ENCODE measurements at regions not wholly inside any gene's neighbourhood (a gene's known extent, or its start where the extent isn't known, plus 50 kb on each side); places are given as distances from the start of the nearest gene placed in this dataset.

DNA sequence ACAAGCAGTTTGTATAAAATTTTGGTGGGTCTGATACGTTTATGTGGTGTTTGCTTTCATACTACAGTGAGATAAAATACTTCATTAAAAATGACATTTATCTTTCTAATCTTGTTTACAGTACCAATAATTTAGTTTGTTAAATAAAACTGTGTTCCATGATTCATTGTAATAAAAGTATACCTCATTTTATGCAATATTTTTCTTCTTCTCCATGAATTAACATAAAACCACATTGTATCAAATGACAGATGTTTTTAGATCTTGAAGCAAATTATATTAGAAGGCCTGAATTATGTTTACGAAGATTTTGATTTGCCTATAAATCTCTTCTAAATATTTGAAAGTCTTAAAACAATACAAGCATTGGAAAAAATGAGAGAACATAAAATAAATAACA lies 1443.0 kb upstream of the CDH6 start:
- DNase-seq (ENCODE audit: low spot score in 2 of 2), result no peak
- Histone ChIP-seq H3K9me3 (peaks cover 6 to 7% of the 10 kb centered on the region in 2 donors), H3K4me1 (no peaks in the 10 kb centered on the region), H3K4me3 (no peak overlapping the region), H3K36me3 (no peaks in the 10 kb centered on the region), H3K27me3 (no peaks in the 10 kb centered on the region), H3K27ac (no peak overlapping the region)
- TF ChIP-seq POLR2AphosphoS5 (IDR thresholded peaks at IDR 0.05), result no peak
- TF ChIP-seq POLR2A (IDR thresholded peaks at IDR 0.05), result no peak
- TF ChIP-seq, protein P1, sequence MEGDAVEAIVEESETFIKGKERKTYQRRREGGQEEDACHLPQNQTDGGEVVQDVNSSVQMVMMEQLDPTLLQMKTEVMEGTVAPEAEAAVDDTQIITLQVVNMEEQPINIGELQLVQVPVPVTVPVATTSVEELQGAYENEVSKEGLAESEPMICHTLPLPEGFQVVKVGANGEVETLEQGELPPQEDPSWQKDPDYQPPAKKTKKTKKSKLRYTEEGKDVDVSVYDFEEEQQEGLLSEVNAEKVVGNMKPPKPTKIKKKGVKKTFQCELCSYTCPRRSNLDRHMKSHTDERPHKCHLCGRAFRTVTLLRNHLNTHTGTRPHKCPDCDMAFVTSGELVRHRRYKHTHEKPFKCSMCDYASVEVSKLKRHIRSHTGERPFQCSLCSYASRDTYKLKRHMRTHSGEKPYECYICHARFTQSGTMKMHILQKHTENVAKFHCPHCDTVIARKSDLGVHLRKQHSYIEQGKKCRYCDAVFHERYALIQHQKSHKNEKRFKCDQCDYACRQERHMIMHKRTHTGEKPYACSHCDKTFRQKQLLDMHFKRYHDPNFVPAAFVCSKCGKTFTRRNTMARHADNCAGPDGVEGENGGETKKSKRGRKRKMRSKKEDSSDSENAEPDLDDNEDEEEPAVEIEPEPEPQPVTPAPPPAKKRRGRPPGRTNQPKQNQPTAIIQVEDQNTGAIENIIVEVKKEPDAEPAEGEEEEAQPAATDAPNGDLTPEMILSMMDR (IDR thresholded peaks at IDR 0.05), result no peak
- intact Hi-C loops (cut with DNase I; ENCODE audit: low total_unique reads), result loop anchor here (5.0 kb wide), 1 partner anchor 532 kb away; no protein-coding TSS in a partner anchor

DNA sequence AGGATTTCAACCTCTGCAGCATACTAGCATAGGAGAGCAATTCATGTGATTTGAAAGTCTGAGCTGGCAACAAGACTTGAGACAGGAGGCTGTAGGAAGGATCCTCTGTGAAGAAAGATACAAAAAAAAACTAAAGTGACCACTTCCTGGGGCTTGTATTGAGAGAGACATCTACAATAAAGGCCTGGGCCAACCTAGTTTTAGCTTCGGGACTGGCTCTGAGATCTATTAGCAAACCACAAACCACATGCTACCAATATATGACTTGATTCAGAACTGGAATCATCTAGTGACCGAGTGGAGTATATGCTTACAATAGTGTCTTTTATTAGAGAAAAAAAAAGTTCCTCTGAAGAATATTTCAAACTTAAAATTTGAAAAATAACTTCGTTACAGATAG lies 1448.9 kb upstream of the CDH6 start:
- TF ChIP-seq, protein P1 (IDR thresholded peaks at IDR 0.05), result no peak
- TF ChIP-seq POLR2A (IDR thresholded peaks at IDR 0.05) (no peak), POLR2AphosphoS5 (IDR thresholded peaks at IDR 0.05) (no peak)
- intact Hi-C loops (cut with DNase I; ENCODE audit: low total_unique reads), result no loop called here
- DNase-seq (ENCODE audit: low spot score in 2 of 2), result no peak
- no peaks in the 10 kb centered on the region for H3K9me3 ChIP-seq
- no peaks in the 10 kb centered on the region for H3K4me1 ChIP-seq
- no peaks in the 10 kb centered on the region for H3K27me3 ChIP-seq
- no peak overlapping the region for H3K4me3 ChIP-seq
- H3K27ac ChIP-seq, result no peak overlapping the region
- no peaks in the 10 kb centered on the region for H3K36me3 ChIP-seq

DNA sequence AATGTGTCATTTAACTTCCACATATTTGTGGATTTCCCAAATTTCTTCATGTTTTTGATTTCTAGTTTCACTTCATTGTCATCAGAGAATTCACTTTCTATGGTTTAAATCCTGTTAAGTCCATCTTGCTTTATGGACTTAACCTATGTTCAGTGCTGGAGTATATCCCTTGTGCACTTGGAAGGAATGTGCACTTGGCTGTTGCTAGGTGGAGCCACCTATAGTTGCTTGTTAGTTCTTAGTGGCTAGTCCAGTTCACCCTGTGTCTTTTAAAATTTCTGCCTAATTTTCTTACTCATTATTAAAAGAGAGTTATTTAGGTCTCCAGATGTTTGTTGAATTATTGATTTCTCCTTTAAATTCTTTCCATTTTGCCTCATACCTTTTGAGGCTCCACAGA lies 1472.5 kb upstream of the CDH6 start:
- DNase-seq (ENCODE audit: low spot score in 2 of 2), result no peak
- Histone ChIP-seq H3K27ac (no peak overlapping the region), H3K36me3 (no peaks in the 10 kb centered on the region), H3K27me3 (no peaks in the 10 kb centered on the region), H3K9me3 (no peaks in the 10 kb centered on the region), H3K4me3 (no peak overlapping the region), H3K4me1 (no peaks in the 10 kb centered on the region)
- intact Hi-C loops (cut with DNase I; ENCODE audit: low total_unique reads), result no loop called here
- TF ChIP-seq, protein P1 (IDR thresholded peaks at IDR 0.05), result no peak
- no peak for TF ChIP-seq POLR2A (IDR thresholded peaks at IDR 0.05)
- no peak for TF ChIP-seq POLR2AphosphoS5 (IDR thresholded peaks at IDR 0.05)

DNA sequence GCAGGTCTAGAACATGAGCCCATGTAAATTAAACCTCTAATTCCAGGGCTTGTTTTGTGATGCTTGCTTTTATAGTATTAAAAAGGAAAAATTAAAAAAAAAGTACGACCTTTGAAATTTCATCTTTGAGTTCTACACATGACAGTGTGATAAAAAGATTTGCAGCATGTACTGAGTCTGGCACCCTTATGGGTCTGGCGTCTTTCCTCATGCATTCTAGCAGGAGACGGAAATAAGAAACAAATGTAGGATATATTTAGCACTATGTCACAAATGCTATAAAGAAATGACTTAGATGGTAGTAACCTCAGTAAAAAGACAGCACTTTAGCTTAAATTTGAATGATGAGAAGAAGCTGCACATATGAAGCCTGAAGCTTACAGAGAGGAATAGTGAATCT lies 1474.3 kb upstream of the CDH6 start:
- intact Hi-C loops (cut with DNase I; ENCODE audit: low total_unique reads), result no loop called here

DNA sequence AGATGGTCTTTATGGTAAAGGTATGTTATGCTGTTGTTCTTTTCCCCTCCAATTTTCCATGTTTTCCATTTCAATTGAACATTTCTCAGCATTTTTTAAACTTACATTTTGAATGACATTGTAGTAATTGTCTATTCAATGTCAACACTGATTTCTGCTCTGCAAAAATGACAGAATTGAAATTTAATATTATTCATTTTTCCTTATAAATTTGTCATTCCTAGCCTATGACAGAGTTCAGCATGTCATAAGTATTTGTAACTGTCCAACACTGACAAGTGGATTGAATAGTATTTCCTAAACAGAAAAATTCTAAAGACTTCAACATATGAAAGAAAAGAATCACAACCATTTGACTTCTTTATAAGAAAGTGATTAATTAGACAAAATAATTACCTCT lies 1478.3 kb upstream of the CDH6 start:
- DNase-seq (ENCODE audit: low spot score in 2 of 2), result no peak
- Histone ChIP-seq H3K27ac (no peak overlapping the region), H3K4me1 (no peaks in the 10 kb centered on the region), H3K4me3 (no peak overlapping the region), H3K36me3 (no peaks in the 10 kb centered on the region), H3K27me3 (no peaks in the 10 kb centered on the region), H3K9me3 (no peaks in the 10 kb centered on the region)
- no peak for TF ChIP-seq POLR2AphosphoS5 (IDR thresholded peaks at IDR 0.05)
- TF ChIP-seq, protein P1 (IDR thresholded peaks at IDR 0.05), result no peak
- no peak for TF ChIP-seq POLR2A (IDR thresholded peaks at IDR 0.05)
- intact Hi-C loops (cut with DNase I; ENCODE audit: low total_unique reads), result no loop called here

More for the DNA sequence above, 1474.3 kb upstream of the CDH6 start:
- no peaks in the 10 kb centered on the region for H3K27me3 ChIP-seq
- no peaks in the 10 kb centered on the region for H3K9me3 ChIP-seq
- H3K27ac ChIP-seq, result no peak overlapping the region
- H3K4me1 ChIP-seq, result no peaks in the 10 kb centered on the region
- H3K36me3 ChIP-seq, result no peaks in the 10 kb centered on the region
- TF ChIP-seq, protein P1 (IDR thresholded peaks at IDR 0.05), result no peak
- TF ChIP-seq POLR2AphosphoS5 (IDR thresholded peaks at IDR 0.05) (no peak), POLR2A (IDR thresholded peaks at IDR 0.05) (no peak)
- no peak overlapping the region for H3K4me3 ChIP-seq
- no peak for DNase-seq (ENCODE audit: low spot score in 2 of 2)
